ENCODE measurements at regions not wholly inside any gene's neighbourhood (a gene's known extent, or its start where the extent isn't known, plus 50 kb on each side); places are given as distances from the start of the nearest gene placed in this dataset.

DNA sequence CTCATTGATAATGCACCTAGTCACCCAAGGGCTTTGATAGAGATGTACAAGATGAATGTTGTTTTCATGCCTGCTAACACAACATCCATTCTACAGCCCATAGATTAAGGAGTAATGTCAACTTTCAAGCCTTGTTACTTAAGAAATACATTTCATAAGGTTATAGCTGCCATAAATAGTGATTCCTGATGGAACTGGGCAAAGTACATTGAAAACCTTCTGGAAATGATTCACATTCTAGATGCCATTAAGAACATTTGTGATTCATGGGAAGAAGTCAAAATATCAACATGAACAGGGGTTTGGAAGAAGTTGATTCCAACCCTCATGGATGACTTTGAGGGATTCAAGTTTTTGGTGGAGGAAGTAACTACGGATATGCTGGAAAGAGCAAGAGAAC, 135.2 kb downstream of the TLE3 start:
- TF ChIP-seq CTCF (IDR thresholded peaks at IDR 0.05): no peak
- TF ChIP-seq USF2 (IDR thresholded peaks at IDR 0.05; ENCODE audit: borderline replicate concordance, low read depth, low read length): no peak

All from SK-N-SH (cell line).